HG03439 (cell line): ENCODE measurements at regions not wholly inside any gene's neighbourhood (a gene's known extent, or its start where the extent isn't known, plus 50 kb on each side); places are given as distances from the start of the nearest gene placed in this dataset.

Experiments
- ATAC-seq: cut with Tn5 transposase; IDR thresholded peaks from one replicate; pipeline ENCODE4 v1.9.1; 2021; ENCODE audit warnings: mild to moderate bottlenecking, moderate library complexity; ENCODE audit not compliant: unreplicated experiment

DNA sequence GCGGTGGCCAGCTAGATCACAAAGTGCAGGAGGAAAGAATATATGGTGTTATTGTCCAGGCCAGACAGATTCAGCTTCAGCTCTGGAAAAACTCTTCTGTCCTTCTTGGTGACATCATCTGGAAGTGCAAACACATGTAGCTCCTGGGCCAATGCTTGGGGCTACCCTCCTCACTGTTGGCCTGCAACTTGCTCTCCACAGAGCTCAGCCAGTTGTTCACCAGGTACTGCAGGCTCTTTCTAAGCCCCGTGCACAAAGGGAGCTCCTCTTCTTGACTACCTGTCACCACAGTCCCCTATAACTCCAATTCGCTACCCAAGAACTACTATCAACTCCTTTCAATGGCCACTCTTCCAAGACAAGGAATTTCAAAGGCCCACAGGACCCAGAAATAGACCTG is 1175.9 kb upstream of the CDH9 start:
- ATAC-seq, result no peak

DNA sequence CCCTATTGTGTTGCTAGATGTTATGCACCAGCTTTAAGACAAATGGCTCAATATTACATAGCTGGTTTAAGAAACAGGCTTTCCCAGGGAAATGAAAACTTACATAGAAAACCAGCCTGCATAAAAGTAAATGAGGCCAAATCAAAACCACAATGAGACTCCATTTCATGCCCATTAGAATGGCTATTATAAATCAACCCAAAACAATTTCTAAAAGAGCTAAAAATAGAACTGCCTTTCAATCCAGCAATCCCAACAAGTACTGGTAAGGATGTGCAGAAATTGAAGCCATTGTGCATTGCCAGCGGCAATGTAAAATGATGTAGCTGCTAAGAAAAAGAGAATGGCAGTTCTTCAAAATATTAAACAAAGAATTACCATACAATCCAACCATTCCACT is 1170.0 kb upstream of the CDH9 start:
- ATAC-seq, result no peak

DNA sequence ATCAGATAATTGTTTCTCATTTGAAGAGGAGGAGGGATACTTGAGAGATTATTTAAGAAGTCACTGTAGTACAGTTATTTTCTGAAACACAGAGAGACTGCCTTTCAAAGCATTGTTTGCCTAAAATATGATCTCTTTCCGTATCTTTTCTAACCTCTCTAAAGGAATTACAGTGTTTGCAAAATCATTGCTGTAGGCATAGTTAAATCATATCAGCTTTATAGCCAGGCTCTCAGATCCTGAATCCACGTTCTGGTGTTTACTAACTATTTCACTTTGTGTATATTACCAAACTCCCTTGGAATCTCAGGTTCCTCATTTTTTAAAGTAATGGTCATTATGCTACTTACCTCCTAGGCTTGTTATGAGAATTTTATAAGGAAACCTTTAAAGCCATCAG is 1151.6 kb upstream of the CDH9 start:
- no peak for ATAC-seq

DNA sequence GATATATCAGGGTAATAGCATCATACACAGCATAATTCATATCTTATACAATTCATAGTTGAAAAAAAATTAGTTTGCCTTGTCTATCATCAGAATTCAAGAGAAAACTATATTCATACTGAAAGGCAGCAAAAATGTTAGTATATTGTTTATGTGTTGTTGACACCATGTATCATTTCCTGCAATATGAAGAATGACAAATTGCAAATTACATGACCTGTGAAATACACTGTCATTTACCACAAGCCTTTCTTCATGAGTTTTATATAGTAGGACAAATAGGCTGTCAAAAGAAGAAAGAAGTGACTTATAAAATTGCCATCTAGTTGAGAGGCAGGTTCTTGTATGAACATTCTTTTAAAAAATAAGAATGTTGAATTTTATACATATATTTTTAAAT is 1136.3 kb upstream of the CDH9 start:
- no peak for ATAC-seq

DNA sequence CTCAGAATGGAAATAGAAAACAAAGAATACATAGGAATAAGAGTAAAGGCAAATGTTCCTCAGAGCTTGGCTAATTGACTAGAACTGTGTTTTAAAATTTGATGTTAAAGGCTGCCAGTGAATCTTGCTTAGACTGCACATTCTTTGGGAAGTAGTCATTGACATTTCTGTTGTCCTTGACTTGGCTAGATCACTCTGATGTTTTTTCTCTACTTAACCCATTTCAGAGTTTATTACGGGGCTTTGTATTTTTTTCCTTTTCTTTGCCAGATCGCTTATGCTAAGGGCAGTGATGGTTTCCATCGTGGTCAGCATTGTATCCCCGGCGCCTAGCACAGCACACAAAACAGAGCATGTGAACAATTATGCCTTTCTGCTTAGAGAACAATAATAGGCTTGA is 1126.7 kb upstream of the CDH9 start:
- ATAC-seq, result no peak

DNA sequence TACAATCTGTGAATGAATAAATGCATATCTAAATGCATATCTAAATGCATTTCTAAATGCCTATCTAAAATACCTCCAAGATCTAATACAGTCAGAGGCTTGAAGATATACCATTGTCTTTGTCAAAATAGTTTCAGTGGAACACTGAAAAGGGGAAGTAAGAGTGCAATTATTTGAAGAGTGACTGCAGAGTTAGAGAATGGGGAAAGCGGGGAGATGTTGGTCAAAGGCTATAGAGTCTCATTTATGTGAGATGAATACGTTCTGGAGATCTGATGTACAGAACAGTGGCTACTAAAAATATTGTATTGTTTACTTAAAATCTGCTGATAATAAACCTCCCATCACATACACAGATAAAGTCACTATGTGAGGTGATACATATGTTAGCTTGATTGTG is 1126.2 kb upstream of the CDH9 start:
- ATAC-seq, result no peak

DNA sequence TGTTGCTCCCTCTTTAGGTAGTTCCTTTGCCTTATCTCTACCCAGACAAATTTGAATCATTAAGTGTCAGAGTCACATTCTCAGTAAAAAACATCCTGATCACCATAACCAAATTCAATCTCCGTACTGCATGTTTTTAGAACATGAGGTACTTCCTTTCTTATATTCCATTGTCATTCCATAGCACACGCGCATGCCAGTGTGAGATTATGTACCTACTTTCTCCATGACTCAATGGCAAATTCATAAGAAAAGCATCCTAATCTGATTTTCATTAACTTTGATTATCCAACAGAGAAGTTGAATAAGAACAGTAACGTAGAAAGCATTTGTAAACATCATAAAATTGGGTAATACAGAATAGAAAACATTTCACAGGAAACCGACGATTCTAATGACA is 1118.6 kb upstream of the CDH9 start:
- ATAC-seq, result no peak

DNA sequence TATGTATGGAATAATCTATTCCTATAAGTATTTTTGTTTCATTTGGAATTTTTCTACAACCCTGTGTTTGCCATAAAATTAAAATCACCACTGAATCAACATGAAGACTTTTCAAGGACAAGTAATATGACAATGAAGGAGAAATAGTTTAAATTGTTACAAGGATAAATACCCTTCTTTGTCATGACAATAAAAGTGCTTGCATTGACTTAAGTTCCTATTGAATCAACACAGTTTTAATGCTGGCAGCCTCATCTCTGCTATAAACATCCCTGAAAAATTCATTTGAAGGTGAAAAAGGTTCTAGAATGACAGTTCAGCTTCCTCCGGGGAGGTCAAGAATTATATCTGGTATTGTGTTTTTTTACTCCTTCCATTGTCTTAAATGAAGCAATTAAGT is 1105.1 kb upstream of the CDH9 start:
- ATAC-seq, result no peak

DNA sequence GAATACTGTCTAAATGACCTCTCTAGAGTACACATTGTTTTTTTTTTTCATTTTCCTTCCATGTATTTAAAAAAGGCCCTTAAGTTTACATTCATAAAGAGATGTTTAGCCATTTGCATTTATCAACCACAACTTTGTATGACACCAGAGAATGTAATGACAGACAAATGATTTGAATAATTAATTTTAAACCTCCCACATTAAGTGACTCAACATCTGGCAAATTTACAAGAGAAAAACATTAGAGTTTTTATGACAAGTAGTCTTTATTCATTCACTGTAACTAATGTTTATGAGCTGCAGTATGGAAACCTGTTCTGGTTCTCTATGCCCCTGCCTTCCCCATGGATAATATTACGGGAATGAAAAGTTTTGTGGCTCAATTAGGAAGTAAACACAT is 1093.8 kb upstream of the CDH9 start:
- no peak for ATAC-seq

DNA sequence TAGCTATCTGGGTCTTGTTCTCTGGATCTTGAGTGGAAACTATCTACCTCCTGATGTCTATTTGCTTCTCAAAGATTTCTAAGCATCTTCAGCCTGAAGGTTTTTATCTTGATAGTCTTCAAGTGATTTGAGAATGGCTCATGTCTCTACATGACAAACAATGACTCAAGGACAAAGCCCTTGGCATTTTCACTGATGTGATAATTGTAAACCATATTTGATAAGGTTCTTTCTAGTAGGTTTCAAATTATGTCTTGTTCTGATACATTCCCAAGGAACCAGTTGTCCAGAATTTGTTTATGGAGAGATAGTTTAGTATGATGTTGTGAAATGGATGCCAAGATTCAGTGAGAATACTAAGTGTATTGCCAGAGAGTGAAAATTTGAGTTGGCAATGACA is 1079.3 kb upstream of the CDH9 start:
- no peak for ATAC-seq

DNA sequence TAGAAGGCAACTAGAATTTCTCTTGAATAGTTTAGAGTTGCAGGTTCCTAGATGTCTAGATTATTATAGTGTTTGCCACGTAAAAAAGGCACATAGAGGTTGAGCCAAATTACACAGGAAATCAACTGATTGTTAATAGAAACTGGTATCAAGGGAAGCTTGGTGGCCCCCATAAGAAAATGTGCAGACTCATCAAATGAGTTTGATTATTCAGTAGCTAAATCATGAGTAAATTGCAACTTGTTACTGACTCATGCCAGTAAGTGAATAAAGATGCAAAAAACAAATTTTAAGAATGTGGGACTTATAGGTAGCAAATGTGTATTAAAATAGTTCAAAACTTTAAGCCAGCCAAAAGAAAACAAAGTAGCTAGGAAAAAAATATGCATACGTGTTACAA is 1078.9 kb upstream of the CDH9 start:
- ATAC-seq, result no peak

DNA sequence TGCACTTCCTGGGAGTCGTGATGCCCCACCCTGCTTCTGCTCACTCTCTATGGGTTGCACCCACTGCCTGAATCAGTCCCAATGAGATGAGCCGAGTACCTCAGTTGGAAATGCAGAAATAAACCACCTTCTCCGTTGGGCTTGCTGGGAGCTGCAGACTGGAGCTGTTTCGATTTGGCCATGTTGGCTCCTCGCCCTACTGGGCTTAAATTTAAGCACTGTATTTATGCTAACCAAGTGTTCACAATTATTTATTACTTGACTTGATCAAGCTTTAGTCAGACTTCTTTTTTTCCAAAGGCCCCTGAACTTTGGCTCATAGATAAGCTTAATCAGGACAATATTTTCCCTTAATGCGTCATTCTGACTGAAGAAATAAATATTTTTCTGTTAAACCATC is 1072.4 kb upstream of the CDH9 start:
- ATAC-seq, result no peak

DNA sequence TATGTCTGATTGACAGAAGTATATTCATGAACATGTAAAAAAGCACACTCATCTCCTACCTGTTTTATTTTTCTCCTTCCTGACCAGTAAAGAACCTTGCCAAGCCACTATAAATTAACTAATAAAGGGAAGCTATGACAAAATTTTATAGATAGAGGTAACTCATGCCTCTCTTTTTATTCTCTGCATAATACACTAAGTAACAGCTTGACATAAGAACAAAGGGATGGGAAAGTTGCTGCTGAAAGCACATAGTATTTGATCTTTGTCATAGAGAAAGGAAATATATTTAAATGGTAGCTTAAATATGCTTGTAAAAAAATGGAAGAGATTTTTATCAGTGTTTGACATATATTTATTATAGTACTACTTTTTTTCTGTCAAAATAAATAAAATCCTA is 1065.7 kb upstream of the CDH9 start:
- ATAC-seq, result no peak

DNA sequence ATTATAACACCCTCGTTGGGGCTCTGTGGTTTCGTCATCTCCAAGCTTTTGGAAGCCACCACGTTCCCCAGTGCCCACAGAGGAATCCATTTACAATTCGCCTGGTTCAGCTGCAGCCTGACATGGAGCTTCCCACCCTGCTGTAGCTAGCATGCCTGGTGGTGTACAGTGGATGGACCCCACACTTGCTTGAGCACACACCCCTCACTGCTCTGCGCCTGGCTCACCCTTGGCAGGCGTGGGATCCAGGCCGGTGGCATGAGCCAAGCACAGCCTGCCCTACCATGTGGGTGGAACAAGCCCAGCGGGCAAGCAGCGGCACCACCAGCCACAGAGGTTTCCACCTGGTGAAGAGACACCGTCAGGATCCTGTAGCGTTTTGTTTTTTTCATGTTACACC is 1045.7 kb upstream of the CDH9 start:
- ATAC-seq, result no peak

DNA sequence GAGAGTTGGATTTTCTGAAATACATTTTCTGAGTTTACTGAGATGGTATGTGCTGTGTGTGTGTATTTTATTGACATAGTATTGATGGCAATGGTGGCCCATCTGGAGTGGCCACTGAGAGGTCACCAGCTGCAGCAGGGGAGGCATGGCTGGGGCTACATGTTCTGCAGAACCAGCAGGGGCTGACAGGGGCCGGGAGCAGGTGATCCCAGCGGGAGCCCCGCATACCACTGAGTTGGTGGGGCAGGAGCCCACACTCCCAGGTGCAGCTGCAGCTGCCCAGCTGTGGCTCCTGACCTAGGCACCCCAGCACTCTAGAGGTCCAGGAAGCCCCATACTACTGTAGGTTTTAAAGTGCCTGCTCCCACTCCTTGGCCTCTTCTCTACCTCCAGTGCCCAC is 1044.2 kb upstream of the CDH9 start:
- no peak for ATAC-seq

DNA sequence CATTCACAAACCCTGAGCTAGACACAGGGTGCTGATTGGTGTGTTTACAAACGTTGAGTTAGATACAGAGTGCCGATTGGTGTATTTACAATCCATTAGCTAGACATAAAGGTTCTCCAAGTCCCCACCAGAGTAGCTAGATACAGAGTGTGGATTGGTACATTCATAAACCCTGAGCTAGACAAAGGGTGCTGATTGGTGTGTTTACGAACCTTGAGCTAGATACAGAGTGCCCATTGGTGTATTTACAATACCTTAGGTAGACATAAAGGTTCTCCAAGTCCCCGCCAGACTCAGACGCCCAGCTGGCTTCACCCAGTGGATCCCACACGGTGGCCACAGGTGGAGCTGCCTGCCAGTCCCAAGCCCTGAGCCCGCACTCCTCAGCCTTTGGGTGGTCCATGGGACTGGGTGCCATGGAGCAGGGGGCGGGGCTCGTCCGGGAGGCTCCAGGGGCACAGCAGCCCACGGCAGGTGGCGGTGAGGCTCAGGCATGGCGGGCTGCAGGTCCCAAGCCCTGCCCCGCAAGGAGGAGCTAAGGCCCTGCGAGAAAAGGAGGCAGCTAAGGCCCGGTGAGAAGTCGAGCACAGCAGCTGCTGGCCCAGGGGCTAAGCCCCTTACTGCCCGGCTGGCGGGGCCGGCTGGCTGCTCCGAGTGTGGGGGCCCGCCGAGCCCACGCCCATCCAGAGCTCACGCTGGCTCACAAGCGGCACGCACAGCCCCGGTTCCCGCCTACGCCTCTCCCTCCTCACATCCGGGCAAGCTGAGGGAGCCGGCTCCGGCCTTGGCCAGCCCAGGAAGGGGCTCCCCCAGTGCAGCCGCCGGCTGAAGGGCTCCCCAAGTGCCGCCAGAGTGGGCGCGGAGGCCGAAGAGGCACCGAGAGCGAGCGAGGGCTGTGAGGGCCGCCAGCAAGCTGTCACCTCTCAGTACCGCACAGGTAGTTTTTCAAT is 1039.2 kb upstream of the CDH9 start:
- ATAC-seq, result no peak

DNA sequence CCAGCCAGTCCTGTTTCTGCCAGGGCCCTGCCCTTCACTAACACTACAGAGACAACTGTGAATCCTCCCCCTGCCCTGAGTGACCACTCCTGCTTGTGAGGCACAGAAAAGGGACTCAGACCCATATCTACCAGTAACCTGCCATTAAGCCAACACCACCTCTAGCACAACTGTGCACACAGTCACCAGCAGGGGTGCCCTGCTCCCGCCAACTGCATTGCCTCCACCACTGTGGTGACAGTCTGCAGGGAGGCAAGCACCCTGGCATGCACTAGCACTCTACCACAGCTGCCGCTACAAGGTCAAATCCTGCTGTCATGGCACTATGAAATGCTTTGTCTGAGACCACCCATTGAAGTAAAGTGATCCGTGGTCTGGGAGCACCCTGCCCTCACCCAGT is 1028.5 kb upstream of the CDH9 start:
- ATAC-seq, result no peak

DNA sequence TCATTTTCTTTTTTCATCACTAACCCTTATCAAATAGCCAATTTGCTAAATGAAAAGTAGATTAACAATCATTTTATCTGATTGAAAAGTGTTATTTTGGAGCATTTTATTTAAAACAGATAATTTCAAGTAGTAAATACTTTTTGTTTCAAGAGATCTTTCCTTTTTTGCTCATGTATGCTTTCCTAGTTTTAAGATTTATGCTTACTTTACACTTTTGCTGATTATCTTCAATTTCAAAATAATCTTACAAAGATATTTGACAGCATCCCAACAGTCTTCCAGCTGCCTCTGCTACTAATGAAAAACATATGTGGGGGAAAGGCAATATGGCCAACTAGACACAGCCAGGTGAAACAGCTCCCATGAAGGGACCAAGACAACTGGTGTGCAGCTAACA is 1027.3 kb upstream of the CDH9 start:
- no peak for ATAC-seq

DNA sequence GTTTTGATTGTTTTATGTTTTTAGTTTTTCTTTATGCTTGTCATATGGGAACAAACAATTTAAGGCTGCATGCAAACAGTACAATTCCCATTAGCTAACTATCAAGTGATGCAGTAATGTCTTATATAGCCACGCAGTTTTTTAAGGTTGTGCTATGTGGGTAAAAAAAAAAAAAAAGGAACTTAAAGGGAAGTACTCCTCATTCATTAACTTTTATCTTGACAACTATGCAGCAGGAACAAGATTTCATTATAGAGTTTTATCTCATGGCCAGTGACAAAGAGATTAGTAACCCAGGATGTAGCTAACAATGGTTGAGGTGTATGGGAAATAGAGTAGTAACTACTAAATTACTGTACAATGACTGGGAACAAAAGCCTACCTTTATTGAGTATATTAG is 1008.2 kb upstream of the CDH9 start:
- ATAC-seq, result no peak

DNA sequence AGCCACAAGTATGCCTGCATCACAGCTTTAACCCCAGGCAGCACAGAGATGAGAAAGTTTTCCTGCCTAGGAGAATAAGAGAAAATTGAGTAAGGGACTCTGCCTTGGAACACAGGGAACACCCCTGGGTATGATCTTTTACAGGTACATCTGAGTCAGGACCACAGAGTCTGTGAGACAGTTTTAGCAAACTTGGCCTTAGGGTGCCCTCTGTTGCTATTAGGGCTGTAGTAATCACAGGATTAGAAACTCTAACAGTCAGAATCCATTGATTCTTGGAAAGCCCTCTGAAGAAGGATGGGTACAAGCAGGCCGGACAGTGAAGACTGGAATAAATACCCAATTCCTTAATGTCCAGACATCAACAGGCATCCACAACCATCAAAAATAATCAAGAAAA is 989.5 kb upstream of the CDH9 start:
- no peak for ATAC-seq

DNA sequence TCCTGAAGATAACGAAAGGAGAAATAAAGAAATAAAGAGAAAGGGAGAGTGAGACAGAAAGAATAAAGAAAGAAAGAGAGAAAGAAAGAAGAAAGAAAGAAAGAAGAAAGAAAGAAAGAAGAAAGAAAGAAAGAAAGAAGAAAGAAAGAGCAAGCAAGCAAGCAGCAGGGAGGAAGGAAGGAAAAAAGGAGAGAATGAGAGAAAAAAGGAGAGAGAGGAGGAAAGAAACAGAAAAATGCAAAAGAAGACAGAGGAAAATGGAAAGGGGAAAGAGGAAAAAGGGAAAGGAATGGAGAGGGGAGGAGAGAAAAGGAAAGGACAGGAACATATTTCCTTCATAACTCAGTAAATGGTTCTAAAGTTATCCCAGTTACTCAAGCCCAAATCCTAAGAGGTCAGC is 978.8 kb upstream of the CDH9 start:
- no peak for ATAC-seq

DNA sequence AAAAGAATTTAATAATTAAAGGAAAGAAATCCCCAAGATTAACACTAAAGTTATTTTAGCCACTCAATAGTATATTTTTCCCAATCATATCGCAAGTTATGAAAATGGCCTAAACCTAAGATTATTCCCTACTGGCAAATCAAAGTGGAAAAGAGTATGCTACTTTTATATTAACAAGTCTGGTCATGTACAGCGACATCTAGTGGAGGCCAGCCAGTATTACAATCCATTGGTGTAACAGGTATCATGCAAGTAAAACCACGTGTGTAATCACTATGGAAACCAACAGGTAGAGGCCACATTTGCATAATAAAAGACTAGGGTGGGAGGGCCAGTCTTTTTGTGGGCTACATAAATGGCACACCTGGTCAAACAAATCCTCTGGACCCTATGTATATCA is 976.4 kb upstream of the CDH9 start:
- no peak for ATAC-seq

DNA sequence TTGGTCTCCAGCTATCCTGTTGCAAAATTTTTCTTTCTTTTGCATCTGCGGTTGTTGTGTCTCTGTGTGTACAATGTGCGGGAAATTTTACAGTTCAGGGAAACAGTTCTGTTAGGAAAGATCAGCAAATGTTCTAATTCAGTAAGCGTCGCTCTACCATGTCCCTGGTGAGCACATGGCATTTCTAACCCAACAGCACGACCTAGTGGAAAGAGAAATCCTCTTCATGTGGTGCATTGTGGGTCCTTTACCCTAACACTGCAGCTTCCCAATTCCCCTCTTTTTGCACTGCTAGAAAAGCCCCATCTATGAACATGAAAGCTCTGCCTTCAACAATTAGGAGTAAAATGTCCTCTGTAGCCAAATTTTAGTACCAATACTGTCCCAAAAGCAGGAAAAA is 974.2 kb upstream of the CDH9 start:
- no peak for ATAC-seq
